Endothelial cell of umbilical vein (primary cell): ENCODE measurements at regions not wholly inside any gene's neighbourhood (a gene's known extent, or its start where the extent isn't known, plus 50 kb on each side); places are given as distances from the start of the nearest gene placed in this dataset.

Experiments used
- BruUV-seq: library from RNA; stranded (reverse); fragments of 400-500 nt; replicated peaks from 2 replicates; lab custom pipeline; 2021; lab: Mats Ljungman, UMichigan
- CTCF ChIA-PET: fragments of 300-600, 350-600 bp; sonication (Branson Sonifier 250); formaldehyde crosslinking; loops from one replicate; lab custom pipeline; 2021; ENCODE audit warnings: antibody characterized with exemption, inconsistent platforms; lab: Charles Lee
- POLR2A ChIA-PET: fragments of 300-600, 350-600 bp; sonication (Branson Sonifier 250); formaldehyde crosslinking; loops from one replicate; lab custom pipeline; 2021; ENCODE audit warnings: antibody characterized with exemption, inconsistent platforms; lab: Charles Lee
- DNase-seq: peaks from one replicate; pipeline ENCODE4 v3.0.0-alpha.2; 2011; ENCODE audit warnings: low read depth, low spot score
- FAIRE-seq: peaks from 2 replicates; lab custom pipeline; 2011; peaks lifted over from hg19 to GRCh38; lab: Jason Lieb, UNC
- H2AFZ ChIP-seq: 2 replicates; pipeline ENCODE4 v1.6.0; 2012; ENCODE audit warnings: low read depth, low read length, control low read depth, inconsistent platforms
- H3K27ac ChIP-seq: 2 replicates; pipeline ENCODE4 v1.5.1; 2011; ENCODE audit warnings: low read depth, mild to moderate bottlenecking, control low read depth, low read length, moderate library complexity; ENCODE audit not compliant: insufficient read depth
- H3K27me3 ChIP-seq, 2 experiments: 2 replicates each; pipeline versions ENCODE4 v1.6.0 to v1.6.1; 2011; ENCODE audit warnings: low read length in 2 of 2, mixed read lengths in 1 of 2; ENCODE audit not compliant: control insufficient read depth in 2 of 2, insufficient read depth in 2 of 2
- H3K36me3 ChIP-seq, 2 experiments: 2 replicates in 1 of 2; 3 replicates in 1 of 2; pipeline ENCODE4 v1.5.1; 2011; ENCODE audit warnings: low read length in 2 of 2, mild to moderate bottlenecking in 1 of 2, moderate library complexity in 1 of 2; ENCODE audit not compliant: control insufficient read depth in 2 of 2, insufficient read depth in 2 of 2; ENCODE audit errors: extremely low read depth in 1 of 2
- H3K4me1 ChIP-seq: 3 replicates; pipeline ENCODE4 v1.5.1; 2011; ENCODE audit warnings: mild to moderate bottlenecking, low read length; ENCODE audit not compliant: control insufficient read depth, insufficient read depth; ENCODE audit errors: extremely low read depth
- H3K4me2 ChIP-seq: 2 replicates; pipeline ENCODE4 v1.6.1; 2011; ENCODE audit warnings: low read length, control low read depth, mixed read lengths; ENCODE audit not compliant: insufficient read depth
- H3K4me3 ChIP-seq, 3 experiments: fragments of 200-600 bp in 1 of 3; sonication (generic), shearing (Covaris generic) in 1 of 3; replicated peaks in 1 of 3; 2 replicates each; pipeline ENCODE4 v1.5.1; 2011 to 2016; ENCODE audit warnings: control low read depth in 3 of 3, low read length in 3 of 3, mild to moderate bottlenecking in 2 of 3, inconsistent platforms in 1 of 3, low read depth in 1 of 3, moderate library complexity in 1 of 3; ENCODE audit not compliant: insufficient read depth in 1 of 3
- H3K79me2 ChIP-seq: 2 replicates; pipeline ENCODE4 v1.6.0; 2012; ENCODE audit warnings: low read length, inconsistent platforms; ENCODE audit not compliant: control insufficient read depth, insufficient read depth
- H3K9ac ChIP-seq: replicated peaks from 2 replicates; pipeline ENCODE3; 2011; ENCODE audit warnings: low read length, control low read depth; ENCODE audit not compliant: insufficient read depth; ENCODE audit errors: extremely low read depth
- H3K9me1 ChIP-seq: replicated peaks from 3 replicates; pipeline ENCODE4 v1.6.0; 2011; ENCODE audit warnings: mild to moderate bottlenecking, low read length; ENCODE audit not compliant: control insufficient read depth, insufficient read depth; ENCODE audit errors: extremely low read depth
- H3K9me3 ChIP-seq: replicated peaks from 2 replicates; pipeline ENCODE4 v1.5.1; 2012; ENCODE audit warnings: low read length, inconsistent platforms; ENCODE audit not compliant: control insufficient read depth, insufficient read depth
- H4K20me1 ChIP-seq: replicated peaks from 2 replicates; pipeline ENCODE3; 2011; ENCODE audit warnings: mild to moderate bottlenecking, low read length; ENCODE audit not compliant: control insufficient read depth, insufficient read depth; ENCODE audit errors: extremely low read depth
- EZH2 ChIP-seq: IDR thresholded peaks from 2 replicates; pipeline ENCODE4 v1.6.1; 2012; ENCODE audit warnings: borderline replicate concordance, low read depth, mild to moderate bottlenecking, moderate library complexity, low read length, inconsistent platforms; ENCODE audit not compliant: severe bottlenecking
- FOS ChIP-seq: IDR thresholded peaks from 2 replicates; pipeline ENCODE4 v1.6.1; 2011; ENCODE audit warnings: mild to moderate bottlenecking, low read length, moderate library complexity, borderline replicate concordance; ENCODE audit not compliant: insufficient read depth
- GATA2 ChIP-seq: IDR thresholded peaks from 2 replicates; pipeline ENCODE4 v1.7.0; 2011; ENCODE audit warnings: low read depth, mild to moderate bottlenecking, moderate library complexity, mixed read lengths, low read length; ENCODE audit not compliant: insufficient read length, insufficient read depth
- JUN ChIP-seq: IDR thresholded peaks from 2 replicates; pipeline ENCODE4 v1.6.1; 2011; ENCODE audit warnings: borderline replicate concordance, low read depth; ENCODE audit not compliant: insufficient read length, insufficient read depth
- MYC ChIP-seq: IDR thresholded peaks from one replicate; pipeline ENCODE4 v1.6.1; 2011; ENCODE audit warnings: mild to moderate bottlenecking, low read depth, low read length
- POLR2A ChIP-seq: IDR thresholded peaks from 2 replicates; pipeline ENCODE4 v1.6.1; 2012; ENCODE audit warnings: low read depth, mild to moderate bottlenecking, control low read depth, low read length
- POLR2AphosphoS5 ChIP-seq: IDR thresholded peaks from 2 replicates; pipeline ENCODE4 v1.6.1; 2012; ENCODE audit warnings: low read depth, mild to moderate bottlenecking, control low read depth, low read length, moderate library complexity; ENCODE audit not compliant: insufficient read depth
- dilution Hi-C: fragments of 300-500 bp; cut with MboI; formaldehyde crosslinking; loops from one replicate; pipeline ENCODE4 v1.15.0; 2019; ENCODE audit warnings: low sequenced_read_pairs; ENCODE audit not compliant: extremely low pct_ligation_motif_present
- intact Hi-C: fragments of 100-400 bp; cut with micrococcal nuclease; formaldehyde crosslinking; loops from one replicate; pipeline ENCODE4 v1.10.0; 2022
- TF ChIP-seq, protein P1 (sequence below), 2 donors: IDR thresholded peaks; 1 replicate in 1 of 2; 2 replicates in 1 of 2; pipeline ENCODE4 v1.5.1; 2011; ENCODE audit warnings: low read length in 2 of 2, mild to moderate bottlenecking in 2 of 2, moderate library complexity in 2 of 2, control low read depth in 1 of 2, inconsistent platforms in 1 of 2, low read depth in 1 of 2; ENCODE audit not compliant: insufficient read depth in 1 of 2; ENCODE audit errors: extremely low read depth in 1 of 2
- TF ChIP-seq, protein P2 (sequence below): IDR thresholded peaks from 2 replicates; pipeline ENCODE4 v1.6.1; 2011; ENCODE audit not compliant: insufficient read depth, insufficient read length

DNA sequence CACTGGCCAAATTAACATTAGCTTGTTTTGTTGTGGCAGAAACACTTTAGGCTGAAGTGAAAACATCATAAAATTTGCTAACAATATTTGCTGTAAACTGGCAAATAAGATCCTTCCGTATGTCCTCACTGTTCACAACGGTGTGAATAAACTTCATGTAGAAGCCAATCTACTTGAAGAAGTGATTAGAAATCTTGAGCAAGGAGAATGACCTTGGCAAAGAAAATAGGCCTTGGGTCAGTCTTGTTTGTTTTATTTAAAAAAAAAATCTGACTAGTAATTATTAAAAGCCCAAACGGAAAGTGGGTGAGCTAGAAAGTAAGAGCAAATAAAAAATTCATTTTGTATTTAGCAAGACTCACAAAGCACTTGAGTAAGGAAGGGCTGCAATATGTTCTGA, 197.0 kb downstream of the CPS1 start:
- CTCF ChIA-PET = no interaction called here
- no peak for TF ChIP-seq JUN
- TF ChIP-seq, protein P1, sequence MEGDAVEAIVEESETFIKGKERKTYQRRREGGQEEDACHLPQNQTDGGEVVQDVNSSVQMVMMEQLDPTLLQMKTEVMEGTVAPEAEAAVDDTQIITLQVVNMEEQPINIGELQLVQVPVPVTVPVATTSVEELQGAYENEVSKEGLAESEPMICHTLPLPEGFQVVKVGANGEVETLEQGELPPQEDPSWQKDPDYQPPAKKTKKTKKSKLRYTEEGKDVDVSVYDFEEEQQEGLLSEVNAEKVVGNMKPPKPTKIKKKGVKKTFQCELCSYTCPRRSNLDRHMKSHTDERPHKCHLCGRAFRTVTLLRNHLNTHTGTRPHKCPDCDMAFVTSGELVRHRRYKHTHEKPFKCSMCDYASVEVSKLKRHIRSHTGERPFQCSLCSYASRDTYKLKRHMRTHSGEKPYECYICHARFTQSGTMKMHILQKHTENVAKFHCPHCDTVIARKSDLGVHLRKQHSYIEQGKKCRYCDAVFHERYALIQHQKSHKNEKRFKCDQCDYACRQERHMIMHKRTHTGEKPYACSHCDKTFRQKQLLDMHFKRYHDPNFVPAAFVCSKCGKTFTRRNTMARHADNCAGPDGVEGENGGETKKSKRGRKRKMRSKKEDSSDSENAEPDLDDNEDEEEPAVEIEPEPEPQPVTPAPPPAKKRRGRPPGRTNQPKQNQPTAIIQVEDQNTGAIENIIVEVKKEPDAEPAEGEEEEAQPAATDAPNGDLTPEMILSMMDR (IDR thresholded peaks at IDR 0.05; ENCODE audit: extremely low read depth in 1 of 2, insufficient read depth in 1 of 2, low read depth in 1 of 2, low read length in 2 of 2) = no peak
- no peak for TF ChIP-seq POLR2A
- no peak for TF ChIP-seq GATA2
- no peak for TF ChIP-seq FOS
- TF ChIP-seq, protein P2, sequence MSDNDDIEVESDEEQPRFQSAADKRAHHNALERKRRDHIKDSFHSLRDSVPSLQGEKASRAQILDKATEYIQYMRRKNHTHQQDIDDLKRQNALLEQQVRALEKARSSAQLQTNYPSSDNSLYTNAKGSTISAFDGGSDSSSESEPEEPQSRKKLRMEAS = no peak
- intact Hi-C loops = no loop called here

GRCh38 chr2:210756855-210757254, 200.5 kb downstream of the CPS1 start:
- intact Hi-C loops = no loop called here
- POLR2A ChIA-PET = no interaction called here
- CTCF ChIA-PET = no interaction called here
- FAIRE-seq = no peak
- Histone ChIP-seq H4K20me1 (no peaks in the 10 kb centered on the region), H3K4me2 (no peak overlapping the region), H3K27me3 (no peaks in the 10 kb centered on the region), H3K36me3 (no peaks in the 10 kb centered on the region), H3K4me3 (no peak overlapping the region), H2AFZ (no peak overlapping the region), H3K9me1 (no peaks in the 10 kb centered on the region), H3K79me2 (no peaks in the 10 kb centered on the region), H3K4me1 (no peaks in the 10 kb centered on the region), H3K9me3 (no peaks in the 10 kb centered on the region), H3K27ac (no peak overlapping the region), H3K9ac (no peak overlapping the region)
- DNase-seq = no peak
- no TSS peak for BruUV-seq
- dilution Hi-C loops = no loop called here
- TF ChIP-seq JUN (no peak), POLR2A (no peak), EZH2 (no peak), GATA2 (no peak), POLR2AphosphoS5 (no peak), FOS (no peak), MYC (no peak)
- TF ChIP-seq, protein P2 = no peak
- TF ChIP-seq, protein P1 (IDR thresholded peaks at IDR 0.05; ENCODE audit: extremely low read depth in 1 of 2, insufficient read depth in 1 of 2, low read depth in 1 of 2, low read length in 2 of 2) = no peak

More for the DNA sequence above, 197.0 kb downstream of the CPS1 start:
- H4K20me1 ChIP-seq = no peaks in the 10 kb centered on the region
- H3K4me2 ChIP-seq = no peak overlapping the region
- no peak overlapping the region for H3K9ac ChIP-seq
- FAIRE-seq = no peak
- dilution Hi-C loops = no loop called here
- no peaks in the 10 kb centered on the region for H3K9me1 ChIP-seq
- H3K4me1 ChIP-seq = no peaks in the 10 kb centered on the region
- no peak overlapping the region for H2AFZ ChIP-seq
- H3K27ac ChIP-seq = no peak overlapping the region
- H3K36me3 ChIP-seq = no peaks in the 10 kb centered on the region
- no peaks in the 10 kb centered on the region for H3K79me2 ChIP-seq
- H3K9me3 ChIP-seq = no peaks in the 10 kb centered on the region
- BruUV-seq = no TSS peak
- H3K27me3 ChIP-seq = no peaks in the 10 kb centered on the region
- POLR2A ChIA-PET = no interaction called here
- no peak for DNase-seq
- H3K4me3 ChIP-seq = no peak overlapping the region
